Fibroblast of pulmonary artery (primary cell): ENCODE measurements at regions not wholly inside any gene's neighbourhood (a gene's known extent, or its start where the extent isn't known, plus 50 kb on each side); places are given as distances from the start of the nearest gene placed in this dataset.

Experiments
- DNase-seq: peaks from one replicate; pipeline ENCODE4 v3.0.0-alpha.2; 2010; ENCODE audit warnings: low read depth
- H3K4me3 ChIP-seq: replicated peaks from 2 replicates; pipeline ENCODE4 v1.5.1; 2011; ENCODE audit warnings: low read depth, mild to moderate bottlenecking, control low read depth, low read length, moderate library complexity
- CTCF ChIP-seq: IDR thresholded peaks from 2 replicates; pipeline ENCODE4 v1.5.1; 2011; ENCODE audit warnings: mild to moderate bottlenecking, control low read depth, low read length, inconsistent platforms; ENCODE audit errors: missing control alignments

GRCh38 chr9:124182741-124183140 lies 75.0 kb upstream of the NEK6 start:
- TF ChIP-seq CTCF, result no peak
- no peak overlapping the region for H3K4me3 ChIP-seq
- no peak for DNase-seq

- DNase-seq, result no peak
- no peak overlapping the region for H3K4me3 ChIP-seq
- no peak for TF ChIP-seq CTCF
Observed at GRCh38 chr9:124183772-124184171, 74.0 kb upstream of the NEK6 start.

- DNase-seq, result no peak
- no peak overlapping the region for H3K4me3 ChIP-seq
- no peak for TF ChIP-seq CTCF
Observed at GRCh38 chr9:124185413-124185812, 72.3 kb upstream of the NEK6 start.

- TF ChIP-seq CTCF, result no peak
- H3K4me3 ChIP-seq, result no peak overlapping the region
- no peak for DNase-seq
Observed at GRCh38 chr9:124187311-124187710, 70.4 kb upstream of the NEK6 start.

GRCh38 chr9:124188331-124189110 lies 69.2 kb upstream of the NEK6 start:
- DNase-seq, result no peak
- no peak for TF ChIP-seq CTCF
- no peak overlapping the region for H3K4me3 ChIP-seq

- no peak overlapping the region for H3K4me3 ChIP-seq
- DNase-seq, result no peak
- TF ChIP-seq CTCF, result no peak
Observed at GRCh38 chr9:124190761-124191160, 67.0 kb upstream of the NEK6 start.
